ENCODE measurements at regions not wholly inside any gene's neighbourhood (a gene's known extent, or its start where the extent isn't known, plus 50 kb on each side); places are given as distances from the start of the nearest gene placed in this dataset.

DNA sequence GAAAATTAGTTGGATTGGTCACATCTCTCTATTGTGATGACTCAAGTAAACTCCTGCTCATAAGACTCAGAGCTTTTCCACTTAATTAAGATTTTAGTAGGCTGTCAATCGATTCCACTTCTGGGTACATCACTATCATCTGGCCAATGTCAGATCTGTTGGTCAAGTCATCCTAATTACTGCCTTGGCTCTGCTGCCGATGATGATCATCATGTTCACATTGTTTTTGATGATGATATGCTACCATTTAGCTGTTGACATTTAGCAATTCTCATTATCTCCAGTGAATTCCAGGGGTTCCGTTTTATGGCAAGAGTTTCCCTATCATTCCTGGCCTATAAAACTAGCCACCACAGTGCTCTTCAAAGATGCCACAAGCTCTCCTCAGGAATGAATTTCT lies 253.4 kb downstream of the IKZF2 start:
- H3K9ac ChIP-seq (ENCODE audit: low read length): no peak overlapping the region
- no peaks in the 10 kb centered on the region for H3K4me1 ChIP-seq (ENCODE audit: insufficient read depth, low read length, severe bottlenecking)
- no peaks in the 10 kb centered on the region for H3K27me3 ChIP-seq (ENCODE audit: insufficient read depth, low read length)
- no peaks in the 10 kb centered on the region for H3F3A ChIP-seq (ENCODE audit: insufficient read depth, low read length)
- TF ChIP-seq EZH2 (IDR thresholded peaks at IDR 0.05; ENCODE audit: borderline replicate concordance, low read length): no peak
- TF ChIP-seq, protein P1, sequence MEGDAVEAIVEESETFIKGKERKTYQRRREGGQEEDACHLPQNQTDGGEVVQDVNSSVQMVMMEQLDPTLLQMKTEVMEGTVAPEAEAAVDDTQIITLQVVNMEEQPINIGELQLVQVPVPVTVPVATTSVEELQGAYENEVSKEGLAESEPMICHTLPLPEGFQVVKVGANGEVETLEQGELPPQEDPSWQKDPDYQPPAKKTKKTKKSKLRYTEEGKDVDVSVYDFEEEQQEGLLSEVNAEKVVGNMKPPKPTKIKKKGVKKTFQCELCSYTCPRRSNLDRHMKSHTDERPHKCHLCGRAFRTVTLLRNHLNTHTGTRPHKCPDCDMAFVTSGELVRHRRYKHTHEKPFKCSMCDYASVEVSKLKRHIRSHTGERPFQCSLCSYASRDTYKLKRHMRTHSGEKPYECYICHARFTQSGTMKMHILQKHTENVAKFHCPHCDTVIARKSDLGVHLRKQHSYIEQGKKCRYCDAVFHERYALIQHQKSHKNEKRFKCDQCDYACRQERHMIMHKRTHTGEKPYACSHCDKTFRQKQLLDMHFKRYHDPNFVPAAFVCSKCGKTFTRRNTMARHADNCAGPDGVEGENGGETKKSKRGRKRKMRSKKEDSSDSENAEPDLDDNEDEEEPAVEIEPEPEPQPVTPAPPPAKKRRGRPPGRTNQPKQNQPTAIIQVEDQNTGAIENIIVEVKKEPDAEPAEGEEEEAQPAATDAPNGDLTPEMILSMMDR (IDR thresholded peaks at IDR 0.05; ENCODE audit: low read length): no peak
- no peak overlapping the region for H3K4me2 ChIP-seq (ENCODE audit: low read length)
- H3K9me3 ChIP-seq (ENCODE audit: low read length): no peaks in the 10 kb centered on the region
- no peaks in the 10 kb centered on the region for H4K20me1 ChIP-seq (ENCODE audit: insufficient read depth, low read length)
- no peaks in the 10 kb centered on the region for H3K36me3 ChIP-seq (ENCODE audit: insufficient read depth, low read length)
- no peak overlapping the region for H3K4me3 ChIP-seq (ENCODE audit: low read depth, low read length, poor library complexity, severe bottlenecking)
- no peak overlapping the region for H2AFZ ChIP-seq (ENCODE audit: low read length)
- no peaks in the 10 kb centered on the region for H3K79me2 ChIP-seq (ENCODE audit: insufficient read depth, low read length)
- no peaks in the 10 kb centered on the region for H3K9me2 ChIP-seq (ENCODE audit: low read depth, low read length)
- H3K27ac ChIP-seq (ENCODE audit: low read depth, low read length, poor library complexity, severe bottlenecking): no peak overlapping the region

DNA sequence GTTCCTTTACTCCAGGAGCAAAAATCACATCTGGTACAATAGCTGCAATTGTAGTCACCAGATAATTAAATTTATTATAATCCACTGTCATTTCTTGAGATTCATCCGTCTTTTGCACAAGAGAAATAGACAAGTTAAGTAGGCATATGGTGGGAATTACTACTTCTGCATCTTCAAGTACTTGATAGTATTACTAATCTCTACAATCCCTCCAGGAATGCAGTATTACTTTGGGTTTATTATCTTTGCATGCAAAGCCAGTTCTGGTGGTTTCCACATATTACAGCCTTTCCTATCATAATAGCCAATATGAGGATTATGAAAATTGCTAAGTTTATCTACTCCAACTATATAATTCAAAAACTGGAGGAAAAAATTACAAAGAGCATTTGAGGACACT lies 254.1 kb downstream of the IKZF2 start:
- TF ChIP-seq EZH2 (IDR thresholded peaks at IDR 0.05; ENCODE audit: borderline replicate concordance, low read length): no peak
- TF ChIP-seq, protein P1 (IDR thresholded peaks at IDR 0.05; ENCODE audit: low read length): no peak
- Histone ChIP-seq H3K27ac (ENCODE audit: low read depth, low read length, poor library complexity, severe bottlenecking) (no peak overlapping the region), H3K9me2 (ENCODE audit: low read depth, low read length) (no peaks in the 10 kb centered on the region), H3K9ac (ENCODE audit: low read length) (no peak overlapping the region), H4K20me1 (ENCODE audit: insufficient read depth, low read length) (no peaks in the 10 kb centered on the region), H3K4me1 (ENCODE audit: insufficient read depth, low read length, severe bottlenecking) (peaks cover 3% of the 10 kb centered on the region), H3K4me2 (ENCODE audit: low read length) (no peak overlapping the region), H3K27me3 (ENCODE audit: insufficient read depth, low read length) (no peaks in the 10 kb centered on the region), H3K36me3 (ENCODE audit: insufficient read depth, low read length) (no peaks in the 10 kb centered on the region), H2AFZ (ENCODE audit: low read length) (no peak overlapping the region), H3K79me2 (ENCODE audit: insufficient read depth, low read length) (no peaks in the 10 kb centered on the region), H3F3A (ENCODE audit: insufficient read depth, low read length) (no peaks in the 10 kb centered on the region), H3K9me3 (ENCODE audit: low read length) (no peaks in the 10 kb centered on the region), H3K4me3 (ENCODE audit: low read depth, low read length, poor library complexity, severe bottlenecking) (no peak overlapping the region)

DNA sequence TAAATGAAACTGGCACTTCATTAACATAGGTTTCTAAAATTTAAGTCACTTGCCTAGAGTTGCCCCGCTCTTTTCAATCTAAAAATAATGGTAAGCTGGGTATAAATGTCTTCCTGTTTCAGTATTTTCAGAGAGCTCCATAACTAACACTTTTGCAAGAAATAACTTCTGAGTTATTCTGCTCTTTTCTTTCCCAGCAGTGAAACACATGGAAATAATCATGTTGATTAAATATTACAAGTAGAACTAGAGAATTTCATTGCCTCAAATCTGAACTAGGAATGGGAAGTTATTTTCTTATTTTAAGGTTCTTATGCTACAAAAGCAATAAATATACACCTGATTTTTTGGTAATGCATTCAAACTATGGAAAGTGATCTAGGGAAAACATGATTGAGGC lies 257.4 kb downstream of the IKZF2 start:
- H3K4me3 ChIP-seq (ENCODE audit: low read depth, low read length, poor library complexity, severe bottlenecking): no peak overlapping the region
- no peaks in the 10 kb centered on the region for H3F3A ChIP-seq (ENCODE audit: insufficient read depth, low read length)
- H2AFZ ChIP-seq (ENCODE audit: low read length): no peak overlapping the region
- peaks cover 8% of the 10 kb centered on the region for H3K4me1 ChIP-seq (ENCODE audit: insufficient read depth, low read length, severe bottlenecking)
- H4K20me1 ChIP-seq (ENCODE audit: insufficient read depth, low read length): no peaks in the 10 kb centered on the region
- no peak overlapping the region for H3K4me2 ChIP-seq (ENCODE audit: low read length)
- no peaks in the 10 kb centered on the region for H3K9me3 ChIP-seq (ENCODE audit: low read length)
- H3K27ac ChIP-seq (ENCODE audit: low read depth, low read length, poor library complexity, severe bottlenecking): no peak overlapping the region
- H3K9ac ChIP-seq (ENCODE audit: low read length): no peak overlapping the region
- no peaks in the 10 kb centered on the region for H3K36me3 ChIP-seq (ENCODE audit: insufficient read depth, low read length)
- H3K27me3 ChIP-seq (ENCODE audit: insufficient read depth, low read length): no peaks in the 10 kb centered on the region
- no peaks in the 10 kb centered on the region for H3K79me2 ChIP-seq (ENCODE audit: insufficient read depth, low read length)
- H3K9me2 ChIP-seq (ENCODE audit: low read depth, low read length): no peaks in the 10 kb centered on the region
- TF ChIP-seq, protein P1 (IDR thresholded peaks at IDR 0.05; ENCODE audit: low read length): no peak
- no peak for TF ChIP-seq EZH2 (IDR thresholded peaks at IDR 0.05; ENCODE audit: borderline replicate concordance, low read length)
